Hepatocyte (in vitro differentiated cells): ENCODE measurements at regions not wholly inside any gene's neighbourhood (a gene's known extent, or its start where the extent isn't known, plus 50 kb on each side); places are given as distances from the start of the nearest gene placed in this dataset.
A peak's percentile ranks its signal among the peaks of the same experiment; 100 is the strongest.

Experiments used
- DNase-seq: peaks from one replicate; pipeline ENCODE4 v3.0.0-alpha.2; 2016; ENCODE audit warnings: low spot score
- H2AFZ ChIP-seq: fragments of 200-600 bp; sonication (generic); 2 replicates; pipeline ENCODE4 v1.6.0; 2016; ENCODE audit warnings: antibody characterized with exemption, mild to moderate bottlenecking
- H3K27ac ChIP-seq: fragments of 200-600 bp; sonication (generic); 2 replicates; pipeline ENCODE4 v1.5.1; 2016; ENCODE audit warnings: mild to moderate bottlenecking
- H3K27me3 ChIP-seq: fragments of 200-600 bp; sonication (generic); 2 replicates; pipeline ENCODE4 v1.6.1; 2016
- H3K36me3 ChIP-seq: fragments of 200-600 bp; sonication (generic); replicated peaks from 2 replicates; pipeline ENCODE4 v1.5.1; 2016; ENCODE audit warnings: low read depth; ENCODE audit not compliant: insufficient read depth
- H3K4me1 ChIP-seq: fragments of 200-600 bp; sonication (generic); 2 replicates; pipeline ENCODE4 v1.5.1; 2016; ENCODE audit warnings: mild to moderate bottlenecking, moderate library complexity; ENCODE audit not compliant: insufficient read depth
- H3K4me2 ChIP-seq: fragments of 200-600 bp; sonication (generic); 2 replicates; pipeline ENCODE4 v1.6.0; 2016
- H3K4me3 ChIP-seq: fragments of 200-600 bp; sonication (generic); 2 replicates; pipeline ENCODE4 v1.5.1; 2016; ENCODE audit warnings: mild to moderate bottlenecking
- H3K79me2 ChIP-seq: fragments of 200-600 bp; sonication (generic); 2 replicates; pipeline ENCODE4 v1.6.0; 2017; ENCODE audit warnings: mild to moderate bottlenecking
- H3K9me2 ChIP-seq: fragments of 200-600 bp; sonication (generic); replicated peaks from 2 replicates; pipeline ENCODE4 v1.6.0; 2017; ENCODE audit warnings: mild to moderate bottlenecking; ENCODE audit not compliant: insufficient read depth
- H3K9me3 ChIP-seq: fragments of 200-600 bp; sonication (generic); 2 replicates; pipeline ENCODE4 v1.5.1; 2016; ENCODE audit warnings: low read depth, mild to moderate bottlenecking
- H4K20me1 ChIP-seq: fragments of 200-600 bp; sonication (generic); 2 replicates; pipeline ENCODE4 v1.6.0; 2016; ENCODE audit warnings: mild to moderate bottlenecking; ENCODE audit not compliant: insufficient read depth, poor library complexity, severe bottlenecking
- EZH2 ChIP-seq: fragments of 200-600 bp; sonication (generic); IDR thresholded peaks from 2 replicates; pipeline ENCODE4 v1.6.1; 2016; ENCODE audit warnings: antibody characterized with exemption, mild to moderate bottlenecking, borderline replicate concordance
- EZH2phosphoT487 ChIP-seq: fragments of 200-600 bp; sonication (generic); IDR thresholded peaks from one replicate; pipeline ENCODE4 v1.6.1; 2018; ENCODE audit warnings: antibody characterized with exemption, mild to moderate bottlenecking, low read depth, moderate library complexity; ENCODE audit not compliant: unreplicated experiment, severe bottlenecking
- WGBS: methylation state at CpG from one replicate; pipeline ENCODE4 v1.1.6; 2016; ENCODE audit warnings: low lambda C conversion rate; ENCODE audit errors: missing lambda C conversion rate; 5-methylcytosine and 5-hydroxymethylcytosine counted together
- TF ChIP-seq, protein P1 (sequence below): fragments of 200-600 bp; sonication (generic); IDR thresholded peaks from 2 replicates; pipeline ENCODE4 v1.5.1; 2016; ENCODE audit warnings: antibody characterized with exemption, mild to moderate bottlenecking; ENCODE audit not compliant: poor library complexity

DNA sequence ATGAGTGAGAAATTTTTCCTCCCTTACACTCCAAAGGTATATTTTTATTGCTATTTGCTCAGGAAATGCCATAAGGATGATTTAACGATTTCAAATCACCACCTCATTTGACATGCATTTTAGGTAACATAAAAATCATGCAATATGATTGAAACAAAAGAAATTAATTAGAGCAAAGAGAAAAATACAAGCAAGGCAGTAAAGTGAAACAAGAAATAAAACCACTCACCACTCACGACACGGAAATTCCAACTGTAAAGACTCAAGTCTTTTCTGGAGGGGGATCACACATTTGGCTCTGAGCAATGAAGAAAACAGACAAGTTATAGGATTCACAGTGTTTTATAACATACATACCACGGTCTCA, 86.8 kb upstream of the ARHGAP29 start:
- H4K20me1 ChIP-seq, result no peaks in the 10 kb centered on the region
- DNase-seq, result no peak
- H3K4me1 ChIP-seq, result peaks cover 25% of the 10 kb centered on the region
- H3K36me3 ChIP-seq, result no peaks in the 10 kb centered on the region
- 60% methylated on average over 4 of the region's 4 CpGs for WGBS
- TF ChIP-seq EZH2, result no peak
- TF ChIP-seq EZH2phosphoT487, result no peak
- TF ChIP-seq, protein P1, sequence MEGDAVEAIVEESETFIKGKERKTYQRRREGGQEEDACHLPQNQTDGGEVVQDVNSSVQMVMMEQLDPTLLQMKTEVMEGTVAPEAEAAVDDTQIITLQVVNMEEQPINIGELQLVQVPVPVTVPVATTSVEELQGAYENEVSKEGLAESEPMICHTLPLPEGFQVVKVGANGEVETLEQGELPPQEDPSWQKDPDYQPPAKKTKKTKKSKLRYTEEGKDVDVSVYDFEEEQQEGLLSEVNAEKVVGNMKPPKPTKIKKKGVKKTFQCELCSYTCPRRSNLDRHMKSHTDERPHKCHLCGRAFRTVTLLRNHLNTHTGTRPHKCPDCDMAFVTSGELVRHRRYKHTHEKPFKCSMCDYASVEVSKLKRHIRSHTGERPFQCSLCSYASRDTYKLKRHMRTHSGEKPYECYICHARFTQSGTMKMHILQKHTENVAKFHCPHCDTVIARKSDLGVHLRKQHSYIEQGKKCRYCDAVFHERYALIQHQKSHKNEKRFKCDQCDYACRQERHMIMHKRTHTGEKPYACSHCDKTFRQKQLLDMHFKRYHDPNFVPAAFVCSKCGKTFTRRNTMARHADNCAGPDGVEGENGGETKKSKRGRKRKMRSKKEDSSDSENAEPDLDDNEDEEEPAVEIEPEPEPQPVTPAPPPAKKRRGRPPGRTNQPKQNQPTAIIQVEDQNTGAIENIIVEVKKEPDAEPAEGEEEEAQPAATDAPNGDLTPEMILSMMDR, result no peak
- H3K4me2 ChIP-seq, result no peak overlapping the region
- no peak overlapping the region for H3K4me3 ChIP-seq
- H3K79me2 ChIP-seq, result no peaks in the 10 kb centered on the region
- no peaks in the 10 kb centered on the region for H3K9me2 ChIP-seq
- no peak overlapping the region for H2AFZ ChIP-seq
- no peaks in the 10 kb centered on the region for H3K27me3 ChIP-seq
- H3K9me3 ChIP-seq, result no peaks in the 10 kb centered on the region
- H3K27ac ChIP-seq, result peak overlapping the region; percentile 8

GRCh38 chr1:94323311-94324177, 86.2 kb upstream of the ARHGAP29 start:
- Histone ChIP-seq H2AFZ (no peak overlapping the region), H3K27ac (peak overlapping the region; percentile 14), H3K79me2 (no peaks in the 10 kb centered on the region), H3K9me2 (no peaks in the 10 kb centered on the region), H3K27me3 (no peaks in the 10 kb centered on the region), H3K4me1 (peaks cover 25% of the 10 kb centered on the region), H3K4me3 (no peak overlapping the region), H3K9me3 (no peaks in the 10 kb centered on the region), H4K20me1 (no peaks in the 10 kb centered on the region), H3K4me2 (no peak overlapping the region), H3K36me3 (no peaks in the 10 kb centered on the region)
- WGBS, result 78% methylated on average over 7 of the region's 7 CpGs
- DNase-seq, result no peak
- TF ChIP-seq, protein P1, result no peak
- no peak for TF ChIP-seq EZH2
- TF ChIP-seq EZH2phosphoT487, result no peak

GRCh38 chr1:94322696-94323095, 85.3 kb upstream of the ARHGAP29 start:
- no peaks in the 10 kb centered on the region for H3K9me3 ChIP-seq
- H3K9me2 ChIP-seq, result no peaks in the 10 kb centered on the region
- H3K27ac ChIP-seq, result no peak overlapping the region
- H3K4me2 ChIP-seq, result no peak overlapping the region
- TF ChIP-seq, protein P1, result no peak
- no peak for TF ChIP-seq EZH2phosphoT487
- no peak for TF ChIP-seq EZH2
- H2AFZ ChIP-seq, result no peak overlapping the region
- H3K4me1 ChIP-seq, result peaks cover 25% of the 10 kb centered on the region
- no peak for DNase-seq
- H3K27me3 ChIP-seq, result no peaks in the 10 kb centered on the region
- 73% methylated on average over 5 of the region's 5 CpGs for WGBS
- no peaks in the 10 kb centered on the region for H3K36me3 ChIP-seq
- H3K79me2 ChIP-seq, result no peaks in the 10 kb centered on the region
- H3K4me3 ChIP-seq, result no peak overlapping the region
- H4K20me1 ChIP-seq, result no peaks in the 10 kb centered on the region
